Testis (tissue), 2 donors: ENCODE measurements at regions not wholly inside any gene's neighbourhood (a gene's known extent, or its start where the extent isn't known, plus 50 kb on each side); places are given as distances from the start of the nearest gene placed in this dataset.

ENCODE experiments used
- POLR2A ChIP-seq: fragments of 450-650 bp; IDR thresholded peaks from one replicate; pipeline ENCODE4 v1.6.1; 2017; ENCODE audit warnings: antibody characterized with exemption, mild to moderate bottlenecking, moderate library complexity
- TF ChIP-seq, protein P1 (sequence below), 3 experiments: fragments of 450-650 bp in 2 of 3; fragments of 200-600 bp in 1 of 3; sonication (generic) in 1 of 3; IDR thresholded peaks; one replicate each; pipeline ENCODE4 v1.5.1; 2016 to 2019; ENCODE audit warnings: antibody characterized with exemption in 3 of 3, mild to moderate bottlenecking in 2 of 3, moderate library complexity in 1 of 3

DNA sequence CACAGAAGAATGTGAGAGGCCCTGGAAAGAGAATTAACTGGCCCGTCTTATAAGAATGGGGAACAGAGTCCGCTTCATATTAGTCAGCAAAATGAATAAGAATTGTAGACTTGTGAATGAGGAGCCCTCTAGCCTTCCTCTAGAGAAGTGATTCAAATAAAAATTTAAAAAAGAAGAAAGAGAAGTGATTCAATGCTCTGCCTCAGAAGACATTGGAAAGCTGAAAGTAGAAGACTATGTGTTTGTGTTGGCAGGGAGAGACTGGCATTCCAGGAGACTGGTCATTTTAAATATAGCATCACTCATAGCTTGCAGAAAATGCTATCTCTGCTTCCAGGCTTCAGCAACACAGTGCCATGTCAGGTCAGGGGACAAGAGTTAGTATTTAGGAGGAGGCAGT is 190.6 kb upstream of the HS3ST3A1 start:
- TF ChIP-seq POLR2A, result no peak
- TF ChIP-seq, protein P1, sequence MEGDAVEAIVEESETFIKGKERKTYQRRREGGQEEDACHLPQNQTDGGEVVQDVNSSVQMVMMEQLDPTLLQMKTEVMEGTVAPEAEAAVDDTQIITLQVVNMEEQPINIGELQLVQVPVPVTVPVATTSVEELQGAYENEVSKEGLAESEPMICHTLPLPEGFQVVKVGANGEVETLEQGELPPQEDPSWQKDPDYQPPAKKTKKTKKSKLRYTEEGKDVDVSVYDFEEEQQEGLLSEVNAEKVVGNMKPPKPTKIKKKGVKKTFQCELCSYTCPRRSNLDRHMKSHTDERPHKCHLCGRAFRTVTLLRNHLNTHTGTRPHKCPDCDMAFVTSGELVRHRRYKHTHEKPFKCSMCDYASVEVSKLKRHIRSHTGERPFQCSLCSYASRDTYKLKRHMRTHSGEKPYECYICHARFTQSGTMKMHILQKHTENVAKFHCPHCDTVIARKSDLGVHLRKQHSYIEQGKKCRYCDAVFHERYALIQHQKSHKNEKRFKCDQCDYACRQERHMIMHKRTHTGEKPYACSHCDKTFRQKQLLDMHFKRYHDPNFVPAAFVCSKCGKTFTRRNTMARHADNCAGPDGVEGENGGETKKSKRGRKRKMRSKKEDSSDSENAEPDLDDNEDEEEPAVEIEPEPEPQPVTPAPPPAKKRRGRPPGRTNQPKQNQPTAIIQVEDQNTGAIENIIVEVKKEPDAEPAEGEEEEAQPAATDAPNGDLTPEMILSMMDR (IDR thresholded peaks at IDR 0.05), result no peak
